SK-N-SH treated with all-trans-retinoic acid at 6 μM for 48 hours (cell line): ENCODE measurements at regions not wholly inside any gene's neighbourhood (a gene's known extent, or its start where the extent isn't known, plus 50 kb on each side); places are given as distances from the start of the nearest gene placed in this dataset.

Experiments
- ARNTL ChIP-seq: fragments of 450-650 bp; formaldehyde crosslinking; IDR thresholded peaks from 2 replicates; pipeline ENCODE4 v1.5.0; 2020; ENCODE audit warnings: low read depth, mild to moderate bottlenecking, moderate library complexity, borderline replicate concordance
- BACH2 ChIP-seq: fragments of 250-450 bp; sonication (Bioruptor Pico); IDR thresholded peaks from 2 replicates; pipeline ENCODE4 v1.9.0; 2021; ENCODE audit warnings: mild to moderate bottlenecking, borderline replicate concordance
- ESRRG ChIP-seq: fragments of 250-450 bp; sonication (Bioruptor Pico); IDR thresholded peaks from 2 replicates; pipeline ENCODE4 v1.6.1; 2021; ENCODE audit warnings: mild to moderate bottlenecking
- ISL1 ChIP-seq: fragments of 250-450 bp; sonication (Bioruptor Pico); IDR thresholded peaks from 2 replicates; pipeline ENCODE4 v2.1.2; 2022; ENCODE audit warnings: mild to moderate bottlenecking, moderate library complexity
- TCF4 ChIP-seq: fragments of 250-450 bp; sonication (Bioruptor Pico); IDR thresholded peaks from 2 replicates; pipeline ENCODE4 v1.8.0; 2021; ENCODE audit warnings: mild to moderate bottlenecking, moderate library complexity, borderline replicate concordance
- TSHZ2 ChIP-seq: fragments of 250-450 bp; sonication (Bioruptor Pico); IDR thresholded peaks from 2 replicates; pipeline ENCODE4 v1.5.0; 2020; ENCODE audit warnings: mild to moderate bottlenecking, moderate library complexity
- ZFP3 ChIP-seq: fragments of 250-450 bp; sonication (Bioruptor Pico); IDR thresholded peaks from 2 replicates; pipeline ENCODE4 v1.5.0; 2020; ENCODE audit warnings: mild to moderate bottlenecking, moderate library complexity
- ZFP30 ChIP-seq: fragments of 450-650 bp; formaldehyde crosslinking; IDR thresholded peaks from 2 replicates; pipeline ENCODE4 v1.5.0; 2022; ENCODE audit warnings: mild to moderate bottlenecking, moderate library complexity
- ZNF565 ChIP-seq: fragments of 450-650 bp; formaldehyde crosslinking; conservative IDR thresholded peaks from 2 replicates; pipeline ENCODE4 v1.5.0; 2020; ENCODE audit warnings: low read depth, mild to moderate bottlenecking, moderate library complexity
- ZNF8 ChIP-seq: fragments of 450-650 bp; formaldehyde crosslinking; IDR thresholded peaks from 2 replicates; pipeline ENCODE4 v1.5.0; 2020; ENCODE audit warnings: mild to moderate bottlenecking, moderate library complexity
- TF ChIP-seq, protein P1 (sequence below): fragments of 250-450 bp; sonication (Bioruptor Pico); IDR thresholded peaks from 2 replicates; pipeline ENCODE4 v1.8.0; 2020; ENCODE audit warnings: mild to moderate bottlenecking, moderate library complexity, borderline replicate concordance

DNA sequence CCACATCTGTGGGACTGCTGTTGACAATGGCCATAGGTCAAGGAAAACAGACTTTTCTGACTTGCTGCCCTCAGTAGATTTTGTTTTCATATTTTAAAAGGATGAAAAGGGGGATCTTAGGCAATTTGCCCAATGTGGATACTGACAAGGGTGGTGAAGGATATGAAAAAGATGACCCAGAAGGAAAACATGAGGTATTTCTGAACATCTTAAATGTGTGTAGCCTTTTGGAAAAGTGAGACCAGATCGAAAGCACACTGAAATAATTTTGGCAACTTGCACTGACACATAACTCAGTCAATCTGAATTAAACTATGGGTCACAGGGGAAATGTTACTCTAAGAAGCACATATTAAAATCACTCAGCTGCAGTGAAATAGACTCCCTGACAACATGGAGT is 1793.0 kb upstream of the ACO1 start:
- TF ChIP-seq TSHZ2 (no peak), ISL1 (no peak), TCF4 (CRISPR knock-in tag) (no peak), ARNTL (CRISPR knock-in tag) (no peak), ZNF8 (CRISPR knock-in tag) (no peak), ZNF565 (no peak), ZFP30 (CRISPR knock-in tag) (no peak), BACH2 (no peak), ZFP3 (CRISPR knock-in tag) (no peak), ESRRG (CRISPR knock-in tag) (no peak)
- TF ChIP-seq, protein P1, sequence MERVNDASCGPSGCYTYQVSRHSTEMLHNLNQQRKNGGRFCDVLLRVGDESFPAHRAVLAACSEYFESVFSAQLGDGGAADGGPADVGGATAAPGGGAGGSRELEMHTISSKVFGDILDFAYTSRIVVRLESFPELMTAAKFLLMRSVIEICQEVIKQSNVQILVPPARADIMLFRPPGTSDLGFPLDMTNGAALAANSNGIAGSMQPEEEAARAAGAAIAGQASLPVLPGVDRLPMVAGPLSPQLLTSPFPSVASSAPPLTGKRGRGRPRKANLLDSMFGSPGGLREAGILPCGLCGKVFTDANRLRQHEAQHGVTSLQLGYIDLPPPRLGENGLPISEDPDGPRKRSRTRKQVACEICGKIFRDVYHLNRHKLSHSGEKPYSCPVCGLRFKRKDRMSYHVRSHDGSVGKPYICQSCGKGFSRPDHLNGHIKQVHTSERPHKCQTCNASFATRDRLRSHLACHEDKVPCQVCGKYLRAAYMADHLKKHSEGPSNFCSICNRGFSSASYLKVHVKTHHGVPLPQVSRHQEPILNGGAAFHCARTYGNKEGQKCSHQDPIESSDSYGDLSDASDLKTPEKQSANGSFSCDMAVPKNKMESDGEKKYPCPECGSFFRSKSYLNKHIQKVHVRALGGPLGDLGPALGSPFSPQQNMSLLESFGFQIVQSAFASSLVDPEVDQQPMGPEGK (CRISPR knock-in tag): no peak
